ENCODE measurements at regions not wholly inside any gene's neighbourhood (a gene's known extent, or its start where the extent isn't known, plus 50 kb on each side); places are given as distances from the start of the nearest gene placed in this dataset.

GRCh38 chr9:29798599-29798998 is 2225.3 kb upstream of the C9orf72 start:
- no peak overlapping the region for H2AFZ ChIP-seq (ENCODE audit: low read length)
- no peaks in the 10 kb centered on the region for H3K9me3 ChIP-seq (ENCODE audit: low read length)
- H3K4me2 ChIP-seq (ENCODE audit: low read depth, low read length) = no peak overlapping the region
- FAIRE-seq = no peak
- no peaks in the 10 kb centered on the region for H4K20me1 ChIP-seq (ENCODE audit: insufficient read depth, low read length)
- POLR2A ChIA-PET = no interaction called here
- H3K27ac ChIP-seq (ENCODE audit: extremely low read length, insufficient read depth, low read length) = no peak overlapping the region
- no peak overlapping the region for H3K4me3 ChIP-seq (replicated peaks in 1 of 3; ENCODE audit: insufficient read depth in 1 of 3, low read depth in 2 of 3, low read length in 3 of 3)
- 2% methylated on average over 1 of the region's 1 CpG for WGBS (ENCODE audit: low lambda C conversion rate)
- CTCF ChIA-PET (ENCODE audit: low intra/inter-chr PET ratio, low total read pairs) = no interaction called here
- no peak for TF ChIP-seq CBX2 (IDR thresholded peaks at IDR 0.05; ENCODE audit: low read depth, low read length)
- no peak for TF ChIP-seq CBX2 (CRISPR knock-in tag; IDR thresholded peaks at IDR 0.05; ENCODE audit: low read depth)
- no peak for TF ChIP-seq ERF (CRISPR knock-in tag; IDR thresholded peaks at IDR 0.05)
- TF ChIP-seq ZFX (CRISPR knock-in tag; IDR thresholded peaks at IDR 0.05; ENCODE audit: low read depth) = no peak
- TF ChIP-seq U2AF2 (IDR thresholded peaks at IDR 0.05; ENCODE audit: low read depth, low read length) = no peak
- no peak for TF ChIP-seq SOX5 (CRISPR knock-in tag; IDR thresholded peaks at IDR 0.05; ENCODE audit: borderline replicate concordance)
- no peak for TF ChIP-seq ZNF350 (CRISPR knock-in tag; IDR thresholded peaks at IDR 0.05; ENCODE audit: borderline replicate concordance, low read depth)
- TF ChIP-seq ATM (IDR thresholded peaks at IDR 0.05; ENCODE audit: borderline replicate concordance) = no peak
- no peak for TF ChIP-seq ZFP90 (CRISPR knock-in tag; IDR thresholded peaks at IDR 0.05; ENCODE audit: borderline replicate concordance)
- no peaks in the 10 kb centered on the region for H3K79me2 ChIP-seq (ENCODE audit: insufficient read depth, low read length)
- in situ Hi-C loops (cut with HindIII; ENCODE audit: extremely low pct_ligation_motif_present, low pct_unique_long_range_greater_than_20kb) (no loop called here), intact Hi-C loops (cut with micrococcal nuclease; ENCODE audit: unreplicated experiment) (no loop called here)
- H3K9ac ChIP-seq (ENCODE audit: insufficient read depth, low read depth, low read length) = no peak overlapping the region
- no peaks in the 10 kb centered on the region for H3K27me3 ChIP-seq (ENCODE audit: control insufficient read depth in 1 of 2, insufficient read depth in 2 of 2, low read length in 2 of 2)
- no TSS peak for BruUV-seq (replicated peaks)
- no peaks in the 10 kb centered on the region for H3K36me3 ChIP-seq (replicated peaks in 1 of 2; ENCODE audit: control insufficient read depth in 1 of 2, insufficient read depth in 2 of 2, low read length in 2 of 2)
- no peak for ATAC-seq
- no peaks in the 10 kb centered on the region for H3K4me1 ChIP-seq (ENCODE audit: insufficient read depth, low read length)
- no peak for DNase-seq (ENCODE audit: low spot score)

GRCh38 chr9:29799227-29799626 is 2225.9 kb upstream of the C9orf72 start:
- CTCF ChIA-PET (ENCODE audit: low intra/inter-chr PET ratio, low total read pairs) = no interaction called here
- Histone ChIP-seq H3K4me1 (ENCODE audit: insufficient read depth, low read length) (no peaks in the 10 kb centered on the region), H4K20me1 (ENCODE audit: insufficient read depth, low read length) (no peaks in the 10 kb centered on the region), H3K4me3 (replicated peaks in 1 of 3; ENCODE audit: insufficient read depth in 1 of 3, low read depth in 2 of 3, low read length in 3 of 3) (no peak overlapping the region), H3K27me3 (ENCODE audit: control insufficient read depth in 1 of 2, insufficient read depth in 2 of 2, low read length in 2 of 2) (no peaks in the 10 kb centered on the region), H3K9me3 (ENCODE audit: low read length) (no peaks in the 10 kb centered on the region), H3K36me3 (replicated peaks in 1 of 2; ENCODE audit: control insufficient read depth in 1 of 2, insufficient read depth in 2 of 2, low read length in 2 of 2) (no peaks in the 10 kb centered on the region), H2AFZ (ENCODE audit: low read length) (no peak overlapping the region), H3K4me2 (ENCODE audit: low read depth, low read length) (no peak overlapping the region), H3K9ac (ENCODE audit: insufficient read depth, low read depth, low read length) (no peak overlapping the region), H3K27ac (ENCODE audit: extremely low read length, insufficient read depth, low read length) (no peak overlapping the region), H3K79me2 (ENCODE audit: insufficient read depth, low read length) (no peaks in the 10 kb centered on the region)
- 24% methylated on average over 2 of the region's 2 CpGs for WGBS (ENCODE audit: low lambda C conversion rate)
- DNase-seq (ENCODE audit: low spot score) (peak; percentile 15), FAIRE-seq (no peak), ATAC-seq (no peak)
- in situ Hi-C loops (cut with HindIII; ENCODE audit: extremely low pct_ligation_motif_present, low pct_unique_long_range_greater_than_20kb) (no loop called here), intact Hi-C loops (cut with micrococcal nuclease; ENCODE audit: unreplicated experiment) (no loop called here)
- POLR2A ChIA-PET = no interaction called here
- BruUV-seq (replicated peaks) = no TSS peak
- TF ChIP-seq SNAPC2 (CRISPR knock-in tag; IDR thresholded peaks at IDR 0.05) = no peak
- TF ChIP-seq THAP8 (CRISPR knock-in tag; IDR thresholded peaks at IDR 0.05; ENCODE audit: borderline replicate concordance) = no peak
- no peak for TF ChIP-seq CEBPB (IDR thresholded peaks at IDR 0.05; ENCODE audit: borderline replicate concordance, low read depth, low read length)
- no peak for TF ChIP-seq FUBP1 (CRISPR knock-in tag; IDR thresholded peaks at IDR 0.05; ENCODE audit: borderline replicate concordance)
- no peak for TF ChIP-seq SMAD3 (CRISPR knock-in tag; IDR thresholded peaks at IDR 0.05)
- TF ChIP-seq ZNF558 (CRISPR knock-in tag; IDR thresholded peaks at IDR 0.05; ENCODE audit: borderline replicate concordance) = no peak
- TF ChIP-seq ISX (CRISPR knock-in tag; conservative IDR thresholded peaks at IDR 0.05) = no peak
- no peak for TF ChIP-seq ZNF264 (CRISPR knock-in tag; IDR thresholded peaks at IDR 0.05)
